ENCODE measurements at regions not wholly inside any gene's neighbourhood (a gene's known extent, or its start where the extent isn't known, plus 50 kb on each side); places are given as distances from the start of the nearest gene placed in this dataset.

DNA sequence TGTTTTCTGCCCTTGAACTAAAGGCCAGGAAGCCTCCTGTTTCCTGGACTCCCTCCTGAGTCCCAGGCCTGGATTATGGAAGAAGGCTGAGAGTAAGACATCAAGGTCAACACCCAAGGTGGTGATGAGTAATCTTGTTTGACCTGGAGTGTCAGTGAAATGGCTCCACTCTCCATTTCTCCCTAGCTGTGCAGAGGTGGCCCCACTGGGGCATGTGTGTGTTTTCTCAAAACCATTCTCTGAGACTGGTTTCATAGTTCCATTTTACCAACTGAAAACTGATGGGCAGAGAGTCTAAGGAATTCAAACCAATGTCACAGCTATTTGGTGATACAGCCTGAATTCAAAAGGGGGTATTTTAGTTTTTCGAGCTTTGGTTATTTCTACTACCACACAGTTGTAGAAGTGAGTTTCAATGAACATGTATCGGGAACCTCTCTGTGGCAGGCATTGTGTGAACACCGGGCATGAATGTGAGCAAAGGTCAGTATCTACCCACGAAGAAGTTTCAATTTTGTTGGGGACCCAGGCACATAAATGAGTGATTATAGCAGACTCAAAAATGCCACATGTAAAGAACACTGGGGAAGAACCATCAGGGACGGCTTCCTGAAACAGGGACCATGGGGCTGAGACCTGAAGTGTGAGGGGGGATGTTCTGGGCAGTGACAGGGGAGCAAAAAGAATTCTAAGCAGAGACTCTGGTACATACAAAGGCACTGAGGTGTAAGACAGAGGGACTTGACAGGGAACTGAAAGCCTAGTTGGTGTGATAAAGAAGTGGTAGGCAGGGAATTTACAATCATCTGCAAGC, 269.6 kb upstream of the KLF4 start:
- no peak for DNase-seq

DNA sequence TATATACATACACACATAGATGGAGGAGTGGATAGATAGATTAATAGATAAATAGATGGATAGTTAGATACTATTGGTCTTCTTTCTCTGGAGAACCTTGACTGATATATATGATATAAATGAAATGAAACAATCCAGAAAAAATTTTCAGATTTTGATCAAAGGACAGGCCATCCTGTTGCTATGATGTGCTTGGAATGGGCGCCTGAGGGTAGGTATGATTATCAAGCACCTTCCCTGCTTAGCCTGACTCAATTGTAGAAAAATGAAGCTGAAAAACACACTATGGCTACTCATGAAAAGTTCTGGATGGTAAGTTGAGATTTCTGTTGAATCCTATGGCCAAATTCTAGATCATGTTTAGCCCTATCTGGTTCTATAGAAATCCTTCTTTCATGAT, 266.5 kb upstream of the KLF4 start:
- DNase-seq = no peak

DNA sequence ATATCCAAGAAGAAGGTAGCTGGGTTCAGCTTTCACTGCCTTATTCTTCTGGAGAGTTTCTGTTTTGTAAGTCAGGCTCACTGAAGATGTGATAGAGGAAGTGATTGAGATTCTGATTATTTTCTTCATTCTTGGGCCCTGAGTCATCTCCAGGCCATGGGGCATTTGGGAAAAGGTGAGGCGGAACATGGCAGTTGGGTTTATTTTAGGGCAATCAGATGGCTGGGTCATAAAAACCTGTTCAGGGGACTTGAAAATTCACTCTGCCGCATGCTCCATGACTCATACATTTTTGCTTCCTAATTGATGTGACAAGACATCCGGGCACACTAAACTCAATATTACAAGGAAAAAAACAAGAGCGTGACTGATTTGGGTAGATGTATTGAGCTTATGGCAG, 265.7 kb upstream of the KLF4 start:
- no peak for DNase-seq

DNA sequence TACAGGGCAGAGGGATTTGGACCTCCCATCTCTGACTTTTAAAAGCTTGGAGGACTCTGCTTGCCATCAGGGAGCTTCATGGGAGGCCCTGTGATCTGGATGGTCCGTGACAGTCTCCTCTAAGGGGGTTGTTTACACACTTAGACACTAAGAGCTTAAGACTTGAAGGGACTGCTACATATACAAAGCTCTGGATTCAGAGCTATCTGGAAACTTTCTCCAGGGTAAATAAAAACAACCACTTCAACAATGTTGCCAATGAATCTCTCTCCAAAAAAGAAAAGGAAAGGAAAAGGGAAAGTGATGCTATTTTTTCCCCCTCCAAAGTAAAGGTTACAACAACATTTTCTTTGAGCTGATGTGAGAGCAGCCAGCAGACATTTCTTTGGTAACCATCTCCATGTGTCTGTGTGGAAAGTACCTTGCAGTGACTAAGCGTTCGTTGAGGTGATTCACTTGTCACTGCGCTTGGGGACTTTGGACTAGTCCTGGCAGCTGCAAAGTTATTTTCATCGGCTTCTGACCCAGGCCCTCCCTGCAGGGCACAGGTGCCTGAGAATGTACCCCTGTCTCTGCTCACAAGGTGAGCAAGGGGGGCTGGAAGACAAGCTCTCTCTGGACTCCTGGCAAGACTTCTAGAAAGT, 262.1 kb upstream of the KLF4 start:
- no peak for DNase-seq

DNA sequence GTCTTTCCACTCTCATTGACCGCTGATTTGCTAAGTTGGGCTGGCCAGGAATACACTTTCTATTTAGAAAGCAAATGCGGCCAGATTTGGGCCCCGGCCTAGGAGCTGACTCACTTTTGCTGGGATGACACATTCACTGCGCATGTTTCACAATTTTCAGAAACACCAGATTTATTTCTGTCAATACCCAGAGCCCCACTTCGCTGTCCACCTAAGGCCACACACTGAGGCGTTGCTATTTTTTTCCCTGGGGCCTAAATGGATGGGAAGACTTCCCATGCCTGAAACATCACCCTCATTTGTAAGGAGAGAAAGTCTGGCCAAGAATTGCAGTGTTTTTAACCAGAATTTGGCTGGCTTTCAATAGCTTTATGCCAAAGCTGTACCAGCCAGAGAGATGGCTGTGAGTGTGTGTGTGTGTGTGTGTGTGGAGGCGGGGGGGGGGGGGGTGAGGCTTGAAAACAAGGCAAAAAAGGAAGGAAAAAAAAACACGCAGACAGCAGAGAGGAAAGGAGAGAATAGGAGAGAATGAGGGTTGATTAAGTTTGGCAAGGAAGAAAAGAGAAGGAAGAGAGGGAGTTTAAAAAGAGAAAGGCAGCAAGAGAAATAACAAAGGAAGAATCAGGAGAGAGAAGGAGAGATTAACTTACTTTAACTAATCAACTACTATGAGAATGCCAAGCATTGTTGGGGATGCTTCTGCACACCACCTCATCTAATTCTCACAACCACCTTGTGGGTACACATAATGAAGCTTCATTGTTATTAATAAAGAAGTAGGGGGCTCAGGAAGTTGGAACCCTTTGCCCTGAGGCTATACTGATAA, 261.4 kb upstream of the KLF4 start:
- DNase-seq = no peak

DNA sequence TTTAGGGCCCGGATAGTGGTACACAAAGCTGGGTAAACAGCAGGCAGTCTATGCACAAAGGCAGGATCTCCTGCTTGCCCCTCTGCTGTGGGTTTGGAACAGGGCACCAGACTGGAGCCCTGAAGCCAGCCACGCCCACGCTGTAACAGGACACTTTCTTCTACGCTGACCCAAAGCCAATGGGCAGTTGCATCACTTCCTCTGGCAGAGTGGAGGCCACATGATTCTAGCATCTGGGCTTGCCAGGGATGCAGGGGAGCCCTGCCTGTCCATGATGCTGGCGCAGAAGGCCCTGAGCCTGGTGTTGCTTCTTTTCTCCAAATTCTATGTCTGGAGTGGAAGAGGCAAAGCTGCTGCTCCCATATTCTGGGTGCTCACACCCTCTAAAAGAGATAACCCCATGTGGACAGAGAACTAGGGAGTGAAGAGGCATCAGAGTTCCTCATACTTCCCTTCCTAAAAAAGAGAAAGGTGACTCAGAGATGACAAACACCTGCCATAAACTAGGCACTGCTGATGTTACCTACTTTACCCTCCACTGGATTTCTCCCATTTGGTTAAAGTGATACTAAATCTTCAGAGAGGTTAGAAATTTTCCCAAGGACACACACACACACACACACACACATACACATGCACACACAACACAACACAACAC, 260.3 kb upstream of the KLF4 start:
- no peak for DNase-seq

DNA sequence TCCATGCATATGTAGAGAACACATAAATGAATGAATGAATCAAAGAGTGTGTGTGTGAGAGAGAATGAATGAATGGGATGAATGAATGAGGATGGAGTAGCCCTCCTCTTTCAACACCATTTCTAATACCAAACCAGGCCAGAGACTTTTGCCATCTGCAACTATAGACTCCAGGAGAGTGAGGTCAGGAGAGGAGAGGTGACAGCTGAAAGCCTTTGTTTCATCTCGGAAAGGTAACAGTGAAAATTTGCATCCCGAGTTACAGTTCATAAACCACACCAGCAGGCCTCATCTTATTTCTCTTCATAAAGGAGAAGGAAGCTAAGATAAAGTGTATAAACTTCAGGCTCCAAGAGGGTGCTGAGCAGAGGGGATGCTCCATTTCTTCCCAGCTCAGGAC, 255.3 kb upstream of the KLF4 start:
- no peak for DNase-seq

DNA sequence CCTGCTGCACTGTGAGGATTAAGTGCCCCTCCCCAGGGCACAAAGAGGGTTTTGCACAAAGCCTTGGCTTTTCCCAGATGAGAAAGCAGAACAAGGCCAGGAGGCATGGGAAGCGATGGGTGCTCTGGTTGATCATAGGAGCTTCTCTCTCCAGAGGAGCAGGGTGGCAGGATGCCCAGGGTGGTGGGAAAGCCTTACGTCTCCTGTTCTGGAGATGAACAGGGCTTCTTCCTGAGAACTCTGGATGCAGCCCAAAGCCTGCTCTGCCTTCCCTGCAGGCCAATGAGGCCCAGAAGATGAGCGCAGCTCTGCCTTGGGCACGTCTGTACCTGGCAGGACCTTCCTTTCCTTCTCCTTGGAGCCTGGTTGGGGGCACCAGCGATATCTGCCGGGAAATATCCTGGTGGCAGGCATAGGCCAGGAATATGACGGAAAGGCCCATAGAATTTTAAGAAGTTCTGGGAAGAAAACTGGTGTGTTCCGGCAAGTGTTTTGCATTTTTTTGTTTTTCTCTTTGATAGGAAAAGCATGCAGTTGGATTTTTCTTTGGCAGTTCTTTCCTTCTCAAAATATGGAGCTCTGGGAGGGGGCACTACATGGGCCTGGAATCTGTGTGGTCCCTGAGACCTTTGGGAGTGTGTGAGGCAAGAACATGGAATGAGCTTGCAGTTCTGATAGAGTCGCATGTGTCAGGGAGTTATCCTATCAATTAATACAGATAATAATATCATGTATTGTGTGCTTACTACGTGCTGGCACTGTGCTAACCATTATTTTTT, 253.2 kb upstream of the KLF4 start:
- DNase-seq = no peak

DNA sequence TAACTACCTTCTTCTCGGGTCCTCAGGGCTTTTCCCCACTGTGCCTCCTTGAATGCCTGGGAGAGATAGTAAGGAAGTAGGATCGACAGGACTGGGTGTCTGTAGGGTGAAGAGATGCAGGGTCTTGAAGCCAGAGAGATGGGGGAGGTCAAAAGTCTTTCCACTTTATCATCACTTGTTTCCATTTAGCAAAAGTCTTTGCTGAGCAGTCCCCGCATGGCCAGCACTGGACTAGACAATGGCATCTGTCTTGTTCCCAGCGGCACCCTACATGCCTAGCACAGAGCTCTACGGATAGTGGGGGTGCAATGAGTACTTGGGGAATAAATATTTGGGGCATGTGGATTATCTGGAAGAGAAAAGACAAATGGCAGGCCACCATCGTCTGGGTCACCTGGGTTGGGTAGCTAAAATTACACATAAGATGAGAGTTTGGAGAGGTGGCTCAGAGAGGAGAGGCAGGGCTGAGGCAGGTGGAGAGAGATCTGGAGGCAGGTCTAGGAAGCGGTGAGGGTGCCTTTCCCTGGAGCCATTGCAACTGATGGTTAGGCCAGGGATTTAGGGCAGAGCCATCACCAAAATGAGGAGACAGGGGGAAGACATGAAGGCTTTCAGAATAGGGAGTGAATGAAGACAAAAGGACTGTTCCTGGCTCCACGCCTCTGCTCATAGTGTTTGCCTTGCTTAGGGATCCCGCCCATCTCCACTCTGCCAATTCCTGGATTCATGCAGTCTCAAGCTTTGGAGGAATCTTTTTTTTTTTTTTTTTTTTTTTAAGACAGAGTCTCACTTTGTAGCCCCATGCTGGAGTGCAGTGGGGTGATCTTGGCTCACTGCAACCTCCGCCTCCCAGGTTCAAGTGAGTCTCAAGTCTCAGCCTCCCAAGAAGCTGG, 250.8 kb upstream of the KLF4 start:
- no peak for DNase-seq

DNA sequence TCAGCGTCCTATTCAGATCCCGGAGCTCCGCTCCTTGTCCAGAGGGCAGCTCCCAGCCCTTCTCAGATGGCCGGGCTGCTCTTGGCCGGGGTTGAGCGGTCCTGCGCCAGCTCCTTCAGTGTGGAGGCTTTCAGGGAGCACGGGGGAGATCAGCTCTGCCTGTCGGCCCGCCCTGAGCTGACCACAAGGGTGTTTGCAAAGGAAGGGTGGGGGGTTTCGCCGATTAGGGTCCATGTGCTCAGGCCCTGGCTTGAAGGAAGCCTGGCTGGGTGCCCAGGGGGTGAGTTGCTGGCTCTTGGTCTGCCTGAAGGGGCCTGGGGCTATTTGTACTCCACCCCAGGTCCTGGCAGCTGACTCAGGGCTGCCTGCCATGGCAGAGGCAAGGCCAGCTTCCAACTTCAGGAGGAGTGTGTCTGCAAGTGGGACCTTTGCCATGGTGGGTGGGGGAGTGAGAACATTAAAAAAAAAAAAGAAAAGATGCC, 250.1 kb upstream of the KLF4 start:
- peak in 1 of 2 experiments; percentile 8 for DNase-seq

DNA sequence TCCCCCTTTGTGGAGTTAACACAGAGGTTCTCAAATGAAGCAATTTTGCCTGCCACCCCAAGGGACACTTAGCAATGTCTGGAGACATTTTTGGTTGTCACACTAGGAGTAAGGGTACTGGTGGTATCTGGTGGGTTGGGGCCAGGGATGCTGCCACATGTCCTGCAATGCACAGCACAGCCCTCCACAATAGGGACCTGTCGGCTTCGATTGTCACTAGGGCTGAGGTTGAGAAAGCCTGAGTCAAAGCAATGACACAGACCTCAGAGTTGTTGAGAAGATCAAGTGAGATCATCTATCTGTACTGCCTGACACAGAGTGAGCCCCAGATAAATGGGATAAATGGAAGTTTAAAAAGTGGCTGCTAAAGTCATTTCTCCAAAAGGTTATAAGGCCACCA, 249.2 kb upstream of the KLF4 start:
- no peak for DNase-seq

DNA sequence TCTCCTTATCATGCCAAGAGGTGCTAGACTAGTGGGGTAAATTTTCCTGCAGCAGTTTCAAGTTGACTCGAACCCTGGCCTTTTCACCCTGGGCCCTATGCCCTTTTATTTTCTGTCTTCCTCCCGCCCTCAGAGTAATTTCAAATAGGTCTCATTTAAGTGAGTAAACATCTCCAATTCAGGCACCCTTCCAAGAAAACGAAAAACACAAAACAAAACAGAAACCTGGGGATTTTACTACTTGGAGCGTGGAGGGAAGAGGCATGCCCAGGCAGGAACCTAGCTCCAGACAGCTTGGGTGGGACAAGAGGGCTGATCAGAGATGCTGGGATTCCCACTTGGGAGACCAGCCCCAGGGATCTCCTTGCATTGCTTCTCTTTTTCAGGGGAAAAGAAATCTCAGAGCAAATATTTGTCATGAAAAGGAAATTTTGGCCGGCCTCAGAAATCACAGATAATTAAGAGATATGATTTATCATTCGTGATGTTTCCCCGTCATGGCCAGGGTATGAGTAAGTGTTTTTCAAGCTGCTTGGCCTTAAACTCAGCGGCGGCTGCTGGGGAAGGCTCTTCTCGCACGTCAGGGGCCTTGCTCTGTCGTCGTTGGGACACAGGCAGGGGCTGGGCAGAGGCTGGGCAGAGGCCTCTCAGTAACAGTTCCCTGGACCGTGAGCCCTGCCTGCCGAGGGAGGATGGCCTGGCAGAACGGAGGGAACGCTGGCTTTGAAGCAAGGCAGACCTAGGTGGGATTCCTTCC, 248.6 kb upstream of the KLF4 start:
- no peak for DNase-seq

DNA sequence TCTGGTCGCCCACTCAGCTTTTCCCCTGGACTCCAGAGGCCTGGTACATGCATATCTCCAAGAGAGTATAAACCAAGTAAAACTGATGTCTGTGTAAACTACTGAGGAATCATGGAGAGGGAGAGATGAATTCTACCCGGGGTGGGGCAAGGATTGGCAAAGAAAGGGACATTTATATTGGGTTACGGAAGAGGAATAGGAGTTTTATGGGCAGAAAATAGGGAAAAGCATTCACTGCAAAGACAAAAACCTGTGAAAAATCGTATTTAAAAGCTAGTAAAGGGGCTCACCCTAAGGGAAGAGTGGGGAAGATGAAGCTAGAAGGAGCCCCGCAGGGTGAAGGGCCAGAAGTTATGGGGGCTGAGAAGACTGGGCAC, 248.0 kb upstream of the KLF4 start:
- no peak for DNase-seq

DNA sequence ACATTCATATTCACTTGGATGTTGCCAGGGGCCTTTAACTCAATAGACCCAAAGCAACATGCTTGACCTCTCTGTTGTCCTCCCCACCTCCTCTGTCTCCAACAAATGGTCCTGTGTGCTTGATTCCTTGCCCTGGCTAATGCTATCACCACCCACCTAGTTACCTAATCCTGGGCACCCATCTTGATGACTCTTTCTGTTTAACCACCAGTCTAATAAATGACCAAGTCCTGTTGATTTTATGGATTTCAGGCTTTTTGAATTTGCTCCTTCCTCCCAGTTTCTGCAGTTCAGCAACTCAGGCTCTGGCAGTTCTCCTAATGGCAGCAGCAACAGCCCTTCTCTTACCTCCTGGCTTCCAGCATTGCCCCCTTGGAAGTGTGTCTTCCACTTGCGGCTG, 246.3 kb upstream of the KLF4 start:
- DNase-seq = no peak

DNA sequence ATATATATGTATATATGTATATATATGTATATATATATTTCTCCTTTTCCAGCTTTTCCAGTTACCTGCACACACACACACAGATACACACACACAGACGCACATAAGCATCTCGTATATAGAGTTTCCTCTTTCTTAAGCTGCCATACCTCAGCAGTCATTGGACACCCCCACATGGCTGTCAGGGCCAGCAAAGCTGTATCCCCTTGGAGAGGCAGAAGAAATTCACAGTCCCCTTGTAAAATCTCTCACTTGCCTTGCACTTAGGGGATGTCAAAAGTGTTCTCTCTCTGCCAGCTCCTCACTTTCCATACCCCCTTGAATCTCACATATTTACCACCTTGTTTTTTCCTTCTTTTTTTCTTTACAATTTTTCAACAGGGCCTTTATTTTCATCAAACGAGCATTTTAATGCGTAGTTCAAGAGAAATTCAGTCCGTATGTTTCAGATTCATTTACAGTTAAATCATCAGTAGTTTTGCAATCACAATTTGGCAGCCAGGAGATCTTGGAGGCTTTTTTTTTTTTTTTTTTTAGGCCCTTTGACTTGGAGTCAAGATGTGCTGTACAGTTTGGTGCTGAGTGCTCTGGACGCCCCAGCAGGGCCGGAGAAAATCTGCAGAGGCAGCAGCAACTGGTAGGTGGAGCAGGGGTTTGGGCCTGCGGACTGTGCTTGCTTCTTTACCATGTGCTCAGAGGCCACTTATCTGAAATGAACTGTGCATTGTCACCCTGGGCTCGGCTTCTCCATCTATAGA, 244.9 kb upstream of the KLF4 start:
- no peak for DNase-seq

DNA sequence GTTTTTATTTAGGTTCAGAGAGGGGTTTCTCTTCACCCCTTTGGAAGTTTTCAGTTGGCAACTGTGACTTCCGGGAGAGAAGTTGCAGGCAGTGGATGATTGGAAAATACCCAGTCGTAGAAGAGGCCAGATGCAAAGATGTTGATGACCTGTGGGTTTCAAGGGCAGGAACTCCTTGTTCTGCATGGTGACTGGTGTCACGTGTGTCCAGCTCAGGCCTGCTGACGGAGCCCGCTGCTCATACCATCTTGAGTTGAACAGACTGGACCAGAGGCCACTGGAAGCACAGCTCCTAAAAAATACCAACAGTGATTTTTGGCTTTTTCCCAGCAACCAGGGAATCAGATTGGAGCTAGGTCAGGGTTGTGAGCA, 243.9 kb upstream of the KLF4 start:
- DNase-seq = no peak

DNA sequence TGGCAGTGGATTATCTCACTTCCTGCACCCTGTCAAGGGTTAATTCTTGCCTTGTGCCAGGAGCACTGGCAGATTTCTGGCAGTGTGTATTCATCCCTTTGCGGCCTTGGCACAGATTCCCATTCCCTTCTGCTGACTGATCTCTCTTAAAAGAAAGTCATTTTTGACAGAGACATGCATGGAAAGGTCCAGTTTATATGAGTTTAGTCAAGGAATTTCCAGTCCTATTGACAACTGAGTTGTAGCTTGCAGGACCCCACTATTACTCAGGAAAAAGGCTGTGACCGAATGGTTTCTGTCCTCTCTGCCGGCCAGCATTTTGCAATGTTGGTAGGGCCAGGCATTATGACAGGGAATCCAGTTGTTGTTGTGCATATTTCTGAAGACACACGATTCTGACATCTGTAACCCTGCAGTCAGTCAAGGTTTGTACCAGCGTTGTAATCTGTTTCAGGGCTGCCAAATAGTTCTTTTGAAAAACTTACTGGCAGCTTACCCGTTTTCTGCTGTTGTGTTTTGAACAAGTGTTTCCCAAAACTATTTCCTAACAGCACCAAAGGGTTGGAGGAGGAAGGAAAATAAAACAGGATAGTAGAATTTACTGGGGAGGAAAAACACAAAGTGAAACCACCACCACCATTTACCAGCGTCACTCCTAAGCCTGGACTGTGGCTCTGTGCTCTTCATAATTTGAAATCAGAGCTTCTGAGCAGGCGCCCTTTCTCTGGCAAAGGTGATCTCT, 243.4 kb upstream of the KLF4 start:
- DNase-seq = no peak

DNA sequence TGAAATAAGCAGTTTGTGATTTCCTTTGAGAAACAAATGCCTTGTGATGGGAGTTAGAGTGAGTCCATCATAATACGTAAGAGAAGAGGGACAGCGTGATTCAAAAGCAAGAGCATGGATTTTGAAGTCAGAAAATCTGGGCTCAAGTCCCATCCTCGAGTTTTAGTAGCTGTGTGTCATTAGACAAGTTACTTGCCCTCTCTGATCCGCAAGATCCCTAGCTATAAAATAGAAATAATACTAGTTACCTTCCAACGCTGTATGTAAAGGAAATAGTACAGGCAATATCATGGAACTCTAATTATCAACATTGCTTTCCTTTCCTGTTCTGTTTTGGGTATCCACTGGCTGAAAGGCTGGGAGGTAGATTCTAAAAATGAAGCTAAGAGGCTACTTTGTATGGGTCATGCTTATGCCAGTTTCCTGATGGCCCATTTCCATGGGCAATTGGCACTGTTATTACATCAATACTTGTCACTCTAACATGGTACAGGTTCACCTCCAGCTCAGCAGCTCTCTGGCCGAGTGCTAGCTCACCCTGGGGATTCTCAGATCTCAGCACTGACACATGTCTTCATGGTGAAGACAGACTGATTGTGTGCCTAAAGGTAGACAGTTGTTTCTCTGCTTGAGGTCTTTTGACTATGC, 241.7 kb upstream of the KLF4 start:
- no peak for DNase-seq

DNA sequence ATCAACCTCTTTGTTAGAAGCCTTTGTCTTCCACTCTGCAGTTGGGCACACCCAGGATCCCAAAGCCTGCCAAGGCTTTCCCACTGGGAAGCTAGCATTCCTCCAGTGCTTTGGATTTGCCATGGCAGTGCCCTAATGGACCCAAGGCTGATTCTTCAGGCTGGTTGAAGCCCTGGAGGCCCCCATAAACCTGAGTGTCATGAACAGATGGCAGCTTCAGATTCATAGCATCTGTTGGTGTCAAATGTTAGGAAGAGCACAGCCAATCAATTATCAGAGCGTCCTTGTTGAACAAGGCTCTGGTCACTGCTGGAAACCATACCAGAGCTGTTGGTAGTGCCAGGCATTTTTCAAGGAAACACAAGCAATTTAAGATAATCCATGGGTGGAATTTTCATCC, 241.1 kb upstream of the KLF4 start:
- DNase-seq = no peak

Data from cerebellar nuclear complex (tissue), 1 donor.